HL-60 (cell line): ENCODE measurements at regions not wholly inside any gene's neighbourhood (a gene's known extent, or its start where the extent isn't known, plus 50 kb on each side); places are given as distances from the start of the nearest gene placed in this dataset.

Experiments
- CTCF ChIP-seq: IDR thresholded peaks from one replicate; pipeline ENCODE4 v1.5.1; 2011; ENCODE audit warnings: low read length, control low read depth, inconsistent platforms; ENCODE audit not compliant: insufficient read depth
- GABPA ChIP-seq: IDR thresholded peaks from 2 replicates; pipeline ENCODE4 v1.6.1; 2012; ENCODE audit warnings: low read depth
- POLR2AphosphoS5 ChIP-seq: IDR thresholded peaks from 2 replicates; pipeline ENCODE4 v1.6.1; 2012; ENCODE audit warnings: low read depth
- REST ChIP-seq: IDR thresholded peaks from 2 replicates; pipeline ENCODE4 v1.6.1; 2012; ENCODE audit warnings: low read depth; ENCODE audit not compliant: insufficient replicate concordance

DNA sequence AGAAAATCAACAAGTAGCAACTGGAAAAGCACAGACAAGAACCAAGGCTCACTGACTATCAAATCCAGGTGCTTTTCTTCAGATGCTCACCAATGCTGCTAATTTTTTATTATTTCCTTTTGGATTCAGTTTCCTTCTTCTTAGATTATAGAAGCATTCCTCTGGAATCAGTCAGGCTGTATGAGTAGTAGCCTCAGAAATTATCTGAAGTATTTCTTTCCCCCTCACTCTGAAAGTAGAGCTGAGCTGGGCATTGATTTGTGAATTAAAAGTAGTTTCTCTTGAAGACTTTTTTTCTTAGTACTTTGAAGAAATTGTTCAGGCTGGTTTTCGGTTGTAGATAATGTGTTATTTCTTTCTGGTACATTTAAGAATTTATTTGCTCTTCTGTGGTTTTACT, 273.7 kb downstream of the NOL4 start:
- no peak for TF ChIP-seq CTCF
- TF ChIP-seq POLR2AphosphoS5 = no peak
- no peak for TF ChIP-seq REST
- no peak for TF ChIP-seq GABPA
